Left forelimb (tissue), 1 donor: ENCODE measurements at regions not wholly inside any gene's neighbourhood (a gene's known extent, or its start where the extent isn't known, plus 50 kb on each side); places are given as distances from the start of the nearest gene placed in this dataset.

Source experiments
- DNase-seq: peaks from one replicate; pipeline ENCODE4 v3.0.0-alpha.2; 2018; ENCODE audit warnings: low spot score

DNA sequence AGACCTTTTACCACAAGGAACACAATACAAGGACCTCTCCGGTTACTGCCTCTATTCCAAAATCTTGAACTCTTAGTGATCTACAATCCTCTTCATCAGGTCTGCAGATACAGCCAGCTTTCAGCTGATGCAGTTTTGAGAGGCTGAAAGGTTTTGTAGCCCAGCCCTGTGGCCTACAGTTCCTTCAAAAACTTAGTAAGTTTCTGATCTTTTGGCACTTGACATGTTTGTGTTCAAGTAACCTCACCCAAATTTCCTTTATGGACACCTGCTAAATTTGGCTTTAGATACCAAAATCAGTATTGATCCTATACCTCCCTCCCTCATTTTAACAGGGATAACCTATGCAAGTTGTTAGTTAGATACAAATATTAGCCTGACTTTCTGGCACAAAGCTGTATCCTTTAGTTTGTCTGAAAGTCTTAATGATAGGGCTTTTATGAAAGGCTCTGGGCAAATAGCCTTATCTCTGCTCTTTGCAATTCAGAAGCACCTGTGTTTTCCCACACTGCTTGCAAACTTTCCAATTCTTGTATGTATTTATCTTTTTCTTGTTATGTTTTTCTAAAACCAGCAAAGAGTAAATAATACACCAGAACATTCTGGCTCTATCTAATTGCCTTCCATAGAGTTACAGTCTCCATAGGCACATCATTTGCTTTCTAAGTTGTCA, 650.5 kb upstream of the KLHL29 start:
- no peak for DNase-seq

DNA sequence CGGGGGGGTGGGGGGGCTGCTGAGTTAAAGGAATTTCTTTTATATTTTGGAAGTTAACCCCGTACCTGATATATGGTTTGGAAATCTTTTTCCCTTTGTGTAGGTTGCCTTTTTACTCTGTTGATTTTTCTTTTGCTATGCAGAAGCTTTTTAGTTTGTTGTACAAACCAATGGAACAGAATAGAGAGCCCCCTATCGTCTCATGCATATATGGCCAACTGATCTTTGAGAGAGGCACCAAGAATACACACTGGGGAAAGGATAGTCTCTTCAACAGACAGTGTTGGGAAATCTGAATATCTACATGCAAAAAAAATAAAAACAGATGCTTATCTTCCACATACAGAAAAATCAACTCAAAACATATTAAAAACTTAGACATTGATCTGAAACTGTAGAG, 647.8 kb upstream of the KLHL29 start:
- no peak for DNase-seq

DNA sequence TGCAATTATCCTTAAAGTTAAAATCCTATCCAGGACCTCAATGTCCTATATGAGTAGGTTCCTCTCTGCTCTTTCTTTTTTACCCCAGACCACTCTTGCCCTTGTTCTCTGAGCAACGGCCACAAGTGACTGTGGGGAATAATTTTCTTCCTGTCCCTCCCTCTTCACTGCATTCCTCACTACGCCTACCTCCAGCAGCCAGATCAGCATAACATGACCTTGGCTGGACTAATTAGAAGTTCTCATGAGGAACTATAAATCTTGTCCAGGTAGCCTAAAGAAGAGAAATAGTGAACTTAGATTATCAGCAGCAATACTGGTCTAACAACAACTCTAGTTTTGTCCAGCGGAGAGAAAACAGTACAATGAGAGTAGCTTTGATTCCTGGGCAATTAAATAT, 643.8 kb upstream of the KLHL29 start:
- DNase-seq = no peak

DNA sequence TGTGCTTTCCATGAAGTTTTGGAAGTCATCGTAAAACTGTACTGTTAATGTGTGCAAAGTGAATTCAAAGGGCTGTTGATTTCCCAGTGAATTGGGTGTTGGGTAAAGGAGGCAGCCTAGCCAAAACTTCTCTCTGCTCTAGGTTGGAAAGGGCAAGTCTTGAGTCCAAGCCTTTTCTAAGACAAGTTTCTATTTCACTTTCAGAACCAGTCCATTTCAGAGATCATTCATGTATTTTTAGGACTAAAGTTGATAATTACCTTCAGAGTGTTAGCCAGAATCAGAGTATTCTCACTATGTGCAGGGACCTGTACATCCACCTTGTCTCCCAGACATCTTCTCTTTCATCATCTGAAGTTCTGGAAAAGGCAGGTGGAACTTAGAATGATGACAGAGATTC, 636.1 kb upstream of the KLHL29 start:
- DNase-seq = no peak

DNA sequence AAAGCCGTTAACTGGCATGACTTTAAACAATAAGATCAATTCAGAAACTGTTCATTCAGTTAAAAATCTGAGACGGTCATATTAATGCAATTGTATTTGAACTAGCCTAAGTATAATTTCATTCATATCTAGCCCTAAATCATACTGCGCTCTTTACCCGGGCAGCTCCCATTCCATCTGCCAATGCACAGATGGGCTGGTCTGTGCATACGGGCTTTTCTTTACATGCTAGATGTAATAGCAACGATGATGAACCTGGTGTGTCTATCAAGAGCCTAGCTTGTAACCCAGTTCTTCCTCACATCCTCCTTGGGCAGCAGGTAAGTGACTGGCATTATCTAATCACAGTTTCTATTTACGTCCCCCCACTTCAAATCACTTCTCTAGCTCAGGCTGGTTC, 631.5 kb upstream of the KLHL29 start:
- no peak for DNase-seq

DNA sequence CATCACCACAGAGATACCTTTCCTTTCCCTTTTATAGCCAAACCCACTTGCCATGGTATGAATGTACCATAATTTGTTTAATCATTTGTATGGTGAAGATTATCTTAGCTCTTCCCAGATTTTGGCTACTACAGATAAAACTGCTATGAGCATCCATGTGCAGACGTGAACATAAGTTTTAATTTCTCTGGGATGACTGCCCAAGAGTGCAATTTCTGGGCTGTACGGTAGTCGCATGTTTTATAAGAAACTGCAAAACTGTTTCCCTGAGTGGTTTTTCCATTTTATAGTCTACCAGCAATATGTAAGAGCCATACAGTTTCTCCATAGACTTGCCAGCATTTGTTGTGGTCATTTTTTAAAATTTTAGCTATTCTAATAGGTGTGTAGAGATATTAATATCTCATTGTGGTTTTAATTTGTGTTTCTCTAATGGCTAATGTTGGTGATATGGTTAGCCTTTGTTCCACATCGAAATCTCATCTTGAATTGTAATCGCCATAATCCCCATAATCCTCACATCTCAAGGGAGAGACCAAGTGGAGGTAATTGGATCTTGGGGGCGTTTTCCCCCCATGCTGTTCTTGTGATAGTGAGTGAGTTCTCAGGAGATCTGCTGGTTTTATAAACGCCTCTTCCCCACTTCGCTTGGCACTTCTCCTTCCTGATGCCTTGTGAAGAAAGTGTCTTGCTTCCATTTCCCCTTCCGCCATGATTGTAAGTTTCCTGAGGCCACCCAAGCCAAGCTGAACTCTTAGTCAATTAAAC, 628.5 kb upstream of the KLHL29 start:
- no peak for DNase-seq

DNA sequence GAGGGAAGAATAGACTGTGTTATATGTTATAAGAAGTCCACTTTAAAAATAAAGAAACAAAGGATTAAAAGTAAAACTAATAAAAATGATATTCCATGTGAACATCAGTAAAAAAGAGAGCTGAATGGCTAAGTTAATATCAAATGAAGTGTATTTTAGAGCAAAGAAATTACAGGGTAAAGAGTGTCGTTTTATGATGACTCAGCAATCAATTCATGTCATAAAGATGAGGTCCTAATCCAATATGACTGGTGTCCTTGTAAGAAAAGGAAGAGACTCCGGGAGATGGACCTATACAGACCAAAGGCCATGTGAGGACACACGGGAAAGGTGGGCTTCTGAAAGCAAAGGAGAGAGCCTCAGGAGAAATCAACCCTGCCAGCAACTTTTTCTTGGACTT, 615.5 kb upstream of the KLHL29 start:
- no peak for DNase-seq

DNA sequence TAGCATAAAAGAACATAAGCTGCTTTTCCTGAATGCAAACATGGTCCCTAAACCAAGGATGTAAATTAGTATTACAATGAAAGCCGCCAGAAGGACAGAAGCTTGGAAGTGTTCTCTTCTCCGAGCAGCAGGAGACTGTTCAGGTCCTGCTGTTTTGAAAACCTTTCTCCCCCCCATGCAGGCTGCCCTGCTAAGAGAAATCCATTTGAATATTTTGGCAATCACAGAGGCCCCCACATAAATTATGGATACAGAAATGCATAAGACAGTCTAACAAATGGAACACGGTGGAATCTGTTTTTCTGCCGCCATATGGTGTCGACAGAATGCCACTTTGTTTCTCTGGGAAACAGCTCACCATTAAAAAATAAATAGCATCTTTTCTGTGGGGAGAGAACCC, 600.4 kb upstream of the KLHL29 start:
- DNase-seq = no peak

DNA sequence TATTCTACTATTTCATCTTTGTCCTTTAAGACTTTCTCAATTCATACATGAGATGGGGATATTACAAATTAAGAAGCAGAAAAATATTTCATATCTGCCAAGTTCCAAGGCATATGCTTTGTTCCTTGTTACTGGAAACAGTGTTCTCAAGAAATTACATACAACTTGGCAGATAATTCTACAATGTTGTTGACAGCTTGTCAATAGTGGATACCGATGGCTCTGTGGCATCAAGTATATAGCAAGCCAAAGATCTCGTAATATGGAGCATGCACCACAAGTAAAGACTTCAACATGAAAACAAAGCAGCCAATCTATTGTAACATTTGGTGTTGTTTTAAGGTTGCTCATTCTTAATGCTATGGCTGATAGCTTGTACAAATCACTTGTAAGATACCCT, 598.2 kb upstream of the KLHL29 start:
- DNase-seq = no peak

DNA sequence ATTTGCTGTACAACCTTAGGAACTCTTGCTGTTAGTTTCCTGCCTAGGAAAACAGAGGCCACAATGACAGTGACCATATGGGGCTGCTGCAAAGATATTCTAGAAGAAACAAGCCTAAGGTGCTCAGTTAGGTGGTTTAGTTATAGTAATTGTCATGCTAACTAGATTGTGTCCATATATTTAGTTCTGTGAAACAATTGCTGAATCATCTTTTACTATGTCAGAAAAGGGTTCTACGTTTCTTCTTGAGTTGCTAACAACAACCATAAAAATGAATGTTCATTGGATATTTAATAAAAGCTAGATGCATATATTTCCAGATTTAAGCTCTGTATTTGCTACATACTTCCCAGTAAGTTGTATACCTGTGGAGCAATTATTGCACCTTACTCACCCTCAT, 597.2 kb upstream of the KLHL29 start:
- DNase-seq = no peak

DNA sequence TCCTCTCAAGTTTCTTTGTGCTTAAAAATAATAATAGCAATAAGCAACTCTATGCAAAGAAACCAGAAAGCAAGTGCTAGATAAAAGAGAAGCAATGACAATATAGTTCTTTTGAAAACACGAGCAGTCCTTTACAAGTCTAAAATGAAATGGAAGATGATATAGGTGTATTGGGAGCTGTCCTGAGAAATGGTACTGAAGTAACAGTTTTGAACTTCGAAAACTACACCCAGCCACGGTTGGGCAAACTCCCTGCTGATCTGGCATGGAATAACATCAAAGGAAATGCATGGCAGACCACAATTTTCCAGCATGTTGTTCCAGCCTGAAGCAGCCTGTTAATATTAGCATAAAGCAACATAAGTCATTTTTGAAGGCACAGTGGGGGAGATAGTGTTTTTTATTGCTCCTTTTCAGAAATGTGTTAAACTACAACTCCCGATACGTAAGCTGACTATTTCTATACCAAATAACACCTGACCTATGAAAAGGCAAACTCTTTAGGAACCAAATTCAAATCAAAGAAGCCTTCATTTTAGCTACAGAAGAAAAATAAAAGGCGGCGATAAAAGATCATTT, 596.1 kb upstream of the KLHL29 start:
- DNase-seq = no peak

DNA sequence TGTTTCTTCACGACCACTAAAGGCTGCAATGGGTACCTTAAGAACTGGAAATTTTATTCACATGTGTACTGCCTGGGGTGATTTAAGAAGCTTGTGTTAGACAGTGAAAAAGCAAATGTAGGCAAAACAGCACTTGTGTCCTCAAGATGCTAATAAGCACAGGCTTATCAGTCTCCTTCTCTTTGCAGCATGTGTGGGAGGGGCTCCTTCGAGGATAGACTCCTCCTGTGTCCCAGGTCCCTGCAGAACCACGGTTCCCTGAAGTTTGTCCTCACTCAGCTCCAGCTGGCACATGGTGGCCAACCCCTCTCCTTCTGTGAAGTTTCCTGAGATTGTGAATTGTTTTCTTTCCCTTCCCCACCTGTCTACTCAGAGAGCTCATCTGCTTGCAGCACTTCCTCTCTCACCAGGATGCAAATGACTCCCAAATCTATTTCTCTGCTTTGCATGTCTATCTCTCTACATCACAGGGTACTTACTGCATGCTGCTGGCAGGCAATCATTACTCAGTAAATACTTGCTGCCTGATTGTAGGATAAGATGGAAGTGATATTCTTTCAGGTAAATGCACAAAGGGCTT, 589.6 kb upstream of the KLHL29 start:
- DNase-seq = no peak

DNA sequence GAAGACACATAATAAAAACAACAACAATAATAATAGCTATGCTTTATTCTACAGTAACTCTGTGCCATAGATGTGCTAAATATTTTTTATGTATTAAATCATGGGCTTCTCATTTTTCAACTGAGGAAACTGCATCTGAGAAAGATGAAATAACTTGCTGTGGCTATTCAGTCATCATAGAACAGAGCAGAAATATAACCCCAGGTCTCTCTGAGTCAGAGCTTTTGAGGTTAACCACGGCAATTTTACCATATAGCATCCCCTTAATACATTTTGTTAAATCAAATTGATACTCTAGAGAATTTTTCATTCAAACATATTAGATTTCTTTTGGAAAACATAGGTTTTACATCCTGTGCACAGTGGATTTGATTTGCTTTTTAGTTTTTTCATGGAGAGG, 586.6 kb upstream of the KLHL29 start:
- DNase-seq = no peak

DNA sequence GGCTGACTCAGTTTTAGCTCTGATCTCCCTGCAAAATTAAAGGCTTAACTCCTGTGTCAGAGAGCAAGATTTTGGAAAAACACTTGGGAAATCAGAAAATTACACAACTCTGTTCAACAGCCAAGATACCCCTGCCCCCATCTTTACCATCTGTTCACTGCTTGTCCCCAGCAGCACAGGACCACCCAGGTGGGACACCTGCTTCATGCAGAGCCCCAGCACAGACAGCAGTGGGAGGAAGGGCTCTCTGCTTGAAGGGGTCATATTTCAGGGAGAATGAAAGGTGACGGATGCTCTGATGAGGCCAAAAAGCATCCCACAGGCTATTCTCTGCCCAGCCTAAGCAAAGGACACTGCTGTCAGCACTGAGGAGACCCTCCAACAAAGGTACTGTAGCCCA, 584.6 kb upstream of the KLHL29 start:
- DNase-seq = no peak

DNA sequence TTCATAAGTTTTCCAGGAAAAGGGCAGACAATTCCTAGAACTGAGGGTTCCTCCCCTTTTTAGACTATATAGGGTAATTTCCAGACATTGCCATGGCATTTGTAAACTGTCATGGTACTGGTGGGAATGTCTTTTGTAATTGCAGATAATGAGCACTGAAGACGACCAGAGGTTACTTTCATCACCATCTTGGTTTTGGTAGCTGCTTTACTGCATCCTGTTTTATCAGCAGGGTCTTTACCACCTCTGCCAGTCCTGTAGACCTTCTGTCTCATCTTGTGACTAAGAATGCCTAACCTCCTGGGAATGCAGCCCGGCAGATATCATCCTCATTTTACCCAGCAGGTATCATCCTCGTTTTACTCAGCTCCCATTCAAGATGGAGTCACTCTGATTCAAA, 583.9 kb upstream of the KLHL29 start:
- no peak for DNase-seq

DNA sequence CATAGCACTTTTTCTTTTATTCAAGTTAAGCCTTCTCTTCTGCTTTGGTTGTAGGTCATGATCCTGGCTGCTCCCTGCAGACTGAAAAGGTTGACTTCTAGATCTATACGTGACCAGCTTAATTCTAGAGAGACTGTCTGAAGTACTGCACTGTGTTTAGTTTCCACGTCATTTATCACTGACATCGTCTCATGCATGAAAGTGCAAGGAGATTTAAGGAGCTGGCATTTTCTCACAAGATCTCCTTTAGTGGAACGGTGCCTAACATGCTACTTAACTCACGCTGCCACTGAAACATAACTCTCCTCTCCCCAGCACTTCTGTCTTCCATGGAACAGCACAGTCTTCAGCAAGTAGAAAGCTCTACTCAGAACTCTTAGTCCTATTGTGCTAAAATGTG, 583.0 kb upstream of the KLHL29 start:
- DNase-seq = no peak

DNA sequence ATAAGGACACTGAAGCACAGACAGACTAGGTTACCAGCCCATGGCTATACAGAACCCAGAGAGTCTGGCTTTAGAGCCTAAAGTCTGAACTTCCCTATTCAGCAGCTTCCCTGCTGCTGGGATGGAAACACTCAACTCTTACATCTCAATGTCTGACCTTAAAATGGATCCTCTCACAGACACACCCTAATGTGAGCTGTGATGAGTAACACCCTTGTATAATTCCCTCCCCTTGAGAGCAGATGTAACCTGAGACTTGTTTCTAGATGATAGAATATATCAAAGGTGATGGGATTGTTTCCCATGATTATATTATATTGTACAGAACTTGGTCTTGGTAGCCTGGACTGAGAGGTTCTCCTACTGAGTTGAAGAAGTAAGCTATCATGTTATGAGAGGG, 577.1 kb upstream of the KLHL29 start:
- no peak for DNase-seq

DNA sequence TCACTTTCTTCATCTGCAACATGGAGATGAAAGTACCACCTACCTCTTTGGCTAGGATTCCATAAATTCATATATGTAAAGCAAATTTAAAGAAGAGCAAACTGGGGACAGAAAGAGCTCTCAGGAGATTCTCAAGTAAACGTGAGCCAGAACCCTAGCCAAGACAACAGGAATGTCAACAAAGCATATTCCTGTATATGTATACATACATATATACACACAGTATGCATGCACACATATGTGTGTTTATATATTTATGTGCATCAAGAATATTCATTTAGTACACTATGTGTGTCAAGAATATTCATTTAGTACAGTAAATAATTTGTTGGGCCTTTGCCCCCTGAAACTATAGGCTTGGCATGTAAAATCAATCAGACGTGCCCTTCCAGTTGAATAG, 574.4 kb upstream of the KLHL29 start:
- DNase-seq = no peak

DNA sequence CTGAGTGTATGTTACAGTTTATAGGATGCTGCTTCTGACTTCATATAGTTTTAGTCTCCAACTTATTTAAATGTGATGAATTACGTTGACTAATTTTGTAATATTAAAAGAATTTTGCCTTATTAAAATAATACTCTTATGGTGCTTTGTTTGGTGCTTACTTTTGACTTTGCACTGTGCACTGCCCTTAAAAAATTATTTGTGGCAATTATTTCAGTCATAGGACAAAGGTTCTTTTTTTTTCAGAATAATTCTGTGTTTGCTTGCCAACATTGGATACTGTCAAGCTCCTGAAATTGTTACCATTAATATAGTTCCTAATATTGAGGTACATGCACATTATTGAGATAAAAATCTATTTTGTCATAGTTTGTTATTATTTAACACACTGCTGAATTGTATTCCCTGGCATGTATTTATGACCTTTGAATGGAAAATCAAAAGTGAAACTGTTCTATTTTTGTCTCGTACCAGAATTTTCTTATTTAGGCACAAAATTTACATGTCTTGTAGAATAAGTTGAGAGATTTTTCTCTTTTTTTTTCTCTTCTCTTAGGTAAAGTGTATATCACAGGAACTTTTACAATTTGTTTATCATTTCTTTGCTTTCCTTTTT, 572.8 kb upstream of the KLHL29 start:
- no peak for DNase-seq

DNA sequence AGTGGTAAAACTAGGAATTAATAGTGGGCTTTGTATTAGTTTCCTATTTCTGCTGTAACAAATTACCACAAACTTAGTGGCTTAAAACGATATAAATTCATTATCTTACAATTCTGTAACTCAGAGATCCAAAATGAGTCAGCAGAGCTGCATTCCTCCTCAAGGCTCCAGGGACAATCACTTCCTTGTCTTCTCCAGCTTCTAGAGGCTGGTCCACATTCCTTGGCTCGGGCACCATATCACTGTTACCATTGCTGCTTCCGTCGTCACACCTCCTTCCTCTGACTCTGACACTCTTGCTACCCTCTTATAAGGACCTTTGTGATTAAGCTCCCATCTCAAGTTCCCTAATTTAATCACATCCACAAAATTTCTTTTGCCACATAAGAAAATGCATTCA, 567.8 kb upstream of the KLHL29 start:
- no peak for DNase-seq

DNA sequence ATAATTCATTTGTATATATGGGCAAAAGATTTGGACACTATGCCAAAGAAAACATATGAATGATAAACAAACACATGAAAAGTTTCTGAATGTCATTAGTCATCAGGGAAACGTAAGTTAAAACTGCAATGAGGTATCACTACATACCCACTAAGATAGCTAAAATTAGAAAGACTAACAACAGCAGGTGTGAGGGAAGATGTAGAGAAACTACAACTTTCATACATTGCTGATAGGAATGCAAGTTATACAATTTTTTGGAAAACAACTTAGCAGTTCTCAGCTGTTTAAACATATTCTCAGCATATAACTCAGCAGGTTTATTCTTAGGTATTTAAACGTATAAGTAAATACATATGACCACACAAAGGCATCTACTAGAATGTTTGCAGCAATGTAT, 563.5 kb upstream of the KLHL29 start:
- DNase-seq = no peak

DNA sequence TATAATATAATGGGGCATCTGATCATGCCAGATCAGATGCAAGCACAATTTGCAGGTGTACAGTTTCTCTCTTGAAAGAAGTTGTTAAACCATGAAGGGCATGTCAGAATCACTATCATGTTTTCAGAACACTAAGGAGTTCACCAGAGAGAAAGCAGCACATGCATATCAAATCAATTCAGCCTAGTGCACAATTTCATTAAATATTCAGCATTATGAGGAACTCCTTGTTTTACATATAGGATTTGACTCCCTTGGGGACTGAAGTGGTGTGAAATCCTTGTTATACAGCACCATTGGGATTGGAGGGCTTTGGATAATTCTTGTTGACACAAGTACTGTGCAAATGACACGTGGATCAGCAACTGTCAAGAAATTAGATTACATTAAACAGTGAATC, 562.1 kb upstream of the KLHL29 start:
- no peak for DNase-seq

DNA sequence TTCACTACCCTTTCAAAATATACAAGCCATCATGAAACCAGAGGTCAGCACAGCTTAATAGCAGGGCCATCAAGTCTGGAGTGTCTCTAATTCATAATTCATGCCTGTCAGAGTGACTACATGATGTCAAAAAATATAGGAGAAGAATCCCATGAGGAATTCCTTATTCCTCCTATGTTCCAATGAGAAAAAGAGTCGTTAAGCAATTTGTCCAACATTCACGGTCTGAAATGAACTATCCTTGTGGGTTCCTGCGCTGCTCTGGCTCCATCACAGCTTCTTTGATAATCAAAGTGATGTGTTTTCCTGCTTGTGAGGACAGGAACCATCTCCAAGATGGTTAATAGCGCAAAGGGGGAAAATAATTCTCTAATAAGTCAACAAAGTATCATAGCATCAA, 560.4 kb upstream of the KLHL29 start:
- no peak for DNase-seq
